IPS-15b (cell line): ENCODE measurements at regions not wholly inside any gene's neighbourhood (a gene's known extent, or its start where the extent isn't known, plus 50 kb on each side); places are given as distances from the start of the nearest gene placed in this dataset.

ENCODE experiments used
- H3K27me3 ChIP-seq: one replicate; pipeline ENCODE4 v1.6.1; 2013; ENCODE audit warnings: low read length; ENCODE audit not compliant: control insufficient read depth, insufficient read depth
- H3K36me3 ChIP-seq: one replicate; pipeline ENCODE4 v1.6.1; 2013; ENCODE audit warnings: low read length; ENCODE audit not compliant: control insufficient read depth, insufficient read depth
- H3K4me1 ChIP-seq: one replicate; pipeline ENCODE4 v1.6.1; 2013; ENCODE audit warnings: mild to moderate bottlenecking, low read length; ENCODE audit not compliant: control insufficient read depth, insufficient read depth
- H3K4me3 ChIP-seq: one replicate; pipeline ENCODE4 v1.5.1; 2013; ENCODE audit warnings: low read depth, low read length
- H3K9ac ChIP-seq: one replicate; pipeline ENCODE4 v1.6.1; 2013; ENCODE audit warnings: low read depth, mild to moderate bottlenecking, low read length
- H3K9me3 ChIP-seq: one replicate; pipeline ENCODE4 v1.6.1; 2013; ENCODE audit warnings: mild to moderate bottlenecking, low read length; ENCODE audit not compliant: control insufficient read depth, insufficient read depth

DNA sequence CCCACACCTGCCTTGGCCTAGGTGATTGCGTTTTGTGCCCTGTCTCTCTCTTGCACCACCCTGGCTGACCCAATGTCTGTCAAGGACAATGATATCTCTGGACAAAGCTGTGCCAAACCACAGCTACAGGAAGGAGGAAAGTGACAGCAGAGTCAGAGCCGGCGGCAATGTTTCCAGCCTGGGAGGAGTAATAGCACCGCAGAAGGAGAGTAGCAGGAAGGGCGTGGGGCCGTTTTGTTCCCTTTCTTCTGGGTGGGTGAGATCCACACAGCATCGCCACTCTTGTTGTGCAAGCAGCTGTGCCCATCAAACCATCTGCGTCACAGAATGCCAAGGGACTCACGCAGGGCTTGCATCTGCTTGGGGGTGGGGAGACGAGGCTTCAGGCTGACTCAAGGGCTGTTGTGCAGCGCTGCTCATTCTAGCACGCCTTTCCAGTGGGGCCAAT, 341.6 kb upstream of the AUTS2 start:
- Histone ChIP-seq H3K4me3 (no peak overlapping the region), H3K4me1 (no peaks in the 10 kb centered on the region), H3K9ac (no peak overlapping the region), H3K27me3 (peaks cover under 1% of the 10 kb centered on the region), H3K36me3 (no peaks in the 10 kb centered on the region), H3K9me3 (no peaks in the 10 kb centered on the region)

DNA sequence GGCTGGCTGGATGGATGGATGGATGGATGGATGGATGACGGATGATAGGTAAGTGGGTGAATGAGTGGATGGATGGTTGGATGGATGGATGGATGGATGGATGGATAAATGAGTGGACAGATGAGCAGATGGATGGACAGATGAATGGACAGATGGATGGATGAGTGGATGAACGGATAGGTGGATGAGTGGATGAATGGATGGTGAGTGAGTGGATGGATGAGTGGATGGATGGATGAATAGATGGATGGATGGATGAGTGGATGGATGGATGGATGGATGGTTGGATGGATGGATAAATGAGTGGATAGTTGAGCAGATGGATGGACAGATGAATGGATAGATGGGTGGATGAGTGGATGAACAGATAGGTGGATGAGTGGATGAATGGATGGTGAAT, 340.7 kb upstream of the AUTS2 start:
- H3K9ac ChIP-seq = no peak overlapping the region
- H3K4me3 ChIP-seq = no peak overlapping the region
- H3K4me1 ChIP-seq = no peaks in the 10 kb centered on the region
- H3K27me3 ChIP-seq = no peaks in the 10 kb centered on the region
- H3K36me3 ChIP-seq = no peaks in the 10 kb centered on the region
- H3K9me3 ChIP-seq = no peaks in the 10 kb centered on the region

DNA sequence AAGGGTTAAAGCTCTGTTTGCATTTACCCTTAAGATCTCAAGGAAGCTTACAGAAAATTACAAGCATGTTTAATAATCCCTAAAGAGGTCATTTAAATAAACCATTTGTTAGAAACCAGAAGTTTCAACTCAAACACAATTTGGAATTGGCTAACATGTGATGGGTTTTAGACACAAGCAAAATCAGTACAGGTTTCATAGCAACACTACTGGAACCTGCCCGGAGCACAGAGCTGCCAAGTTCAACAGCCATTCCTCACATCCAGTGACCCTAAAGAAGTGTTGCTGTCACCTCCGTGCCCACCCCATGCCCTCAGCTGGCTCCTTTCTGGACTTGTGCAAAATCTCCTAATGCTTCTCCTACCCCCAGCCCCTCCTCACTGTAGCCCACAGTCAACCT, 338.8 kb upstream of the AUTS2 start:
- Histone ChIP-seq H3K9me3 (no peaks in the 10 kb centered on the region), H3K4me1 (no peaks in the 10 kb centered on the region), H3K9ac (no peak overlapping the region), H3K36me3 (no peaks in the 10 kb centered on the region), H3K4me3 (no peak overlapping the region), H3K27me3 (no peaks in the 10 kb centered on the region)

DNA sequence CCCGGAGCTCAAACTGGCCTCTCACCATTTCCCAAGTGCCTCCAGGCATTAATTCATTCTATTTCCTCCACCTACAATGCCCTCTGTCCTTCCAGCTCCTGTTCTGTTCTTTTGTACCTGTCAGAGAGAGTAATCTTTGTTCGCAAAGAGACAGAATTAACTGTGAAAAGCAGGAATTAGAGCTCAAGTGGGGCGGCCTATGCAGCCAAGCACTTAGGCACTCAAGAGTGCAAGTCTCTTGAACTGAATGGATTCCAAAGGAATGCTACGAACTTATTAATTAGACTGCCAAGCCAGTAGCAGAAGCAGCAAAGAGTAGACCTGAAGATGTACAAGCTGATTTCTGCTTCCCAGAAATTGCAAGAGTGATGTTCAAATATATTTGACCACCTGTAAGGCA, 338.3 kb upstream of the AUTS2 start:
- no peak overlapping the region for H3K9ac ChIP-seq
- H3K36me3 ChIP-seq = no peaks in the 10 kb centered on the region
- H3K27me3 ChIP-seq = no peaks in the 10 kb centered on the region
- no peaks in the 10 kb centered on the region for H3K9me3 ChIP-seq
- H3K4me1 ChIP-seq = no peaks in the 10 kb centered on the region
- H3K4me3 ChIP-seq = no peak overlapping the region

DNA sequence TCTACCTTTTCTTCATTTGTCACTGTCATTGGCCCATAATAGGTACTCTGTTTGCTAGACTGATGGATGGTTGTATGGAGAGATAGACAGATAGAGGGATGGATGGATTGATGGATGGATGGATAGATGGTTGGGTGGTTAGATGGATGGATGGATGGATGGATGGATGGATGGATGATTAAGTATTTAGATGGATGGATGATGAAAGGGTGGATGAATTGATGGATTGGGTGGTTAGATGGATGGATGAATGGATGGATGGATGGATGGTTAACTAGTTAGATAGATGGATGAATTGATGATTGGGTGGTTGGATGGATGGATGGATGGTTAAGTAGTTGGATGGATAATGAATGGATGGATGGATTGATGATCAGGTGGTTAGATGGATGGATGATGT, 334.7 kb upstream of the AUTS2 start:
- Histone ChIP-seq H3K27me3 (no peaks in the 10 kb centered on the region), H3K9ac (no peak overlapping the region), H3K4me3 (no peak overlapping the region), H3K9me3 (no peaks in the 10 kb centered on the region), H3K36me3 (no peaks in the 10 kb centered on the region), H3K4me1 (no peaks in the 10 kb centered on the region)

DNA sequence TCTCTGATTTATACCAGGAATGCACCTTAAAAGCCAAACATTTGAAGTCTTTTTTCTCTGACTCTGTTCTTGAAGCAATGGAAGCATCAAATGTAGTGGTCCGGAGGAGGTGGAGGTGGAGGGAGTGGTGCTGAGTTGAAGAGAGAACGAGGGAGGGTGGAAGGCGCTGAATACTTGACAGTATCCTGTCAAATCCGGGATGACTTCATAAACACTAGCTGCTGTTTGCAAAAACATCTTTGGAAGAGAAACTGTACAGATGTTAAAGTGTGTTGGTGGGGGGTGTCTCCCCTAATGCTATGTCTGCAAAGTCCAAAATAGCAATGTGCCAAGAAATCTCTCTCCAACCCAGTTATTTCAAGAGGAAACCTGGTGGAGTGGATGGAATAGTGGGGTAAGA, 328.5 kb upstream of the AUTS2 start:
- Histone ChIP-seq H3K4me1 (no peaks in the 10 kb centered on the region), H3K9me3 (no peaks in the 10 kb centered on the region), H3K9ac (no peak overlapping the region), H3K27me3 (no peaks in the 10 kb centered on the region), H3K4me3 (no peak overlapping the region), H3K36me3 (no peaks in the 10 kb centered on the region)

DNA sequence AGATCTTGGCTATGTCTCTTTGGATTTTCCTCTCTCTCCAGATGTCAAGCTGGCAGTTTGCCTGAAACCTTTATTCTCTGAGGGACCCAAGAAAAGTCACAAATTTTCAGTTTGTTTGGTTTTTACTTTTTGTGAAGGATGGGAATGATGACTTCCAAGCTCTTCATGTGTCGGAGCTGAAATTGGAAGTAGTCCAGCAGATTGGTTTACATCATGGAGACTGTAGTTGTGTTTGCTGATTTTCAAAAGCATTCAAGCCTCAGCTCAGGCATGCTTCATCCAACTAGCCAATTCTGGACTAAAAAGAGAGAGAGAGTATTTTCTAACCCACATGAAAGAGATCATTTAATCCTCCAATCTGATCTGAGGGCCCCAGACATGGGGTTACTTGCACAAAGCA, 326.2 kb upstream of the AUTS2 start:
- no peaks in the 10 kb centered on the region for H3K9me3 ChIP-seq
- no peaks in the 10 kb centered on the region for H3K36me3 ChIP-seq
- no peaks in the 10 kb centered on the region for H3K27me3 ChIP-seq
- H3K4me3 ChIP-seq = no peak overlapping the region
- no peak overlapping the region for H3K9ac ChIP-seq
- H3K4me1 ChIP-seq = no peaks in the 10 kb centered on the region

DNA sequence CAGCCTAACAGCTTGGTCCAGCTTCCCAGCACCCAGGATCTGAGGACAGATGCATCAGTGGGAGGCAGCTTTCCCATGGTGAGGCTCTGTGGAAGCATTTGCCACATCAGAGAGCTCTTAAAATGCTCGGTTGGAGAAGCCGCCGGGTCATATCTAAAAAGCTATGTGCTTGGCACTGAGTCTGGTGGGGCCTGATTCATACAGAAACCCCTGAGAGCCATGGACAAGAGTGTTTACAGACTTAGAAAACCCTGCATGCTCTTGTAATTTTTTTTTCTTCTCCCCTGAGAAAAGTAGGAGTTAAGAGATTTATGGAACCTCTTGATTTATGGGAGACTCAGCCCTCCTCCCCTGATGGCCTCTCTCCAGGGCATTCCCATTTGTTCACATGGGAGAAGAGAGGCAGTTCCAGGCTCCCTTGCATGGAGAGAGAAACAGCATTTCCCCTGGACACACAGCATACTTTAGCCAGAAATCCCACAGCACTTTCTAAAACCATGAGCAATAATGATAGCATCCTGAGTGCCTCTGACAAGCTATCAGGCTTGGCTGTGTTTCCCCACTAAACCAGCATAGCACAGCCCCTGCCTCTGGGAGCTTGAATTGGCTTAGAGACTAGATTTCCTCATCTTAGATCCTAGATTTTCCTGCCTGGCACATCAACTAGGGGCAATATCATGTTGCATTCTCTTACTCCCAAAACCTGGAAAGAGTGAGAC, 322.1 kb upstream of the AUTS2 start:
- H3K4me1 ChIP-seq = no peaks in the 10 kb centered on the region
- H3K9ac ChIP-seq = no peak overlapping the region
- H3K9me3 ChIP-seq = peaks cover 2% of the 10 kb centered on the region
- no peak overlapping the region for H3K4me3 ChIP-seq
- H3K27me3 ChIP-seq = no peaks in the 10 kb centered on the region
- H3K36me3 ChIP-seq = no peaks in the 10 kb centered on the region

DNA sequence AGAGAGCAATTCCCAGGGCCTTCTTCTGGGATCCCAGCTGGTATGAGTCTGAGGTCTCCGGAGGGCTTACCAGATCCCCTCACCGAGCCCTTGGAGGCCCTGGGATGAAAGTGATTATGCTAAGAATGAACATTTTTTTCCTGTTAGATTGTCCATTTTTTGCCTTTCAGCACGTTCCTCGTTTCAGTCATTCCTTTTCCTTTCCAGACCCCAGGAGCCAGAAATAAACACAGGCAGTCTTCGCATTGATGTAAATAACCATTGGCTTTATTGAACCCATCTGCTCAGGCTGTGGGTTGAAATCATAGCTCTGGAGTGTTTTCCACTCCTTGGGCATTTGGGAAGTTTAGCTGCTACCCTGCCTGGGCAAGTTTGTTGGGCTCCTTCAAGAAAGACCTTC, 320.9 kb upstream of the AUTS2 start:
- H3K27me3 ChIP-seq = no peaks in the 10 kb centered on the region
- H3K36me3 ChIP-seq = no peaks in the 10 kb centered on the region
- H3K9me3 ChIP-seq = peaks cover 4% of the 10 kb centered on the region
- H3K9ac ChIP-seq = no peak overlapping the region
- H3K4me3 ChIP-seq = no peak overlapping the region
- H3K4me1 ChIP-seq = no peaks in the 10 kb centered on the region

DNA sequence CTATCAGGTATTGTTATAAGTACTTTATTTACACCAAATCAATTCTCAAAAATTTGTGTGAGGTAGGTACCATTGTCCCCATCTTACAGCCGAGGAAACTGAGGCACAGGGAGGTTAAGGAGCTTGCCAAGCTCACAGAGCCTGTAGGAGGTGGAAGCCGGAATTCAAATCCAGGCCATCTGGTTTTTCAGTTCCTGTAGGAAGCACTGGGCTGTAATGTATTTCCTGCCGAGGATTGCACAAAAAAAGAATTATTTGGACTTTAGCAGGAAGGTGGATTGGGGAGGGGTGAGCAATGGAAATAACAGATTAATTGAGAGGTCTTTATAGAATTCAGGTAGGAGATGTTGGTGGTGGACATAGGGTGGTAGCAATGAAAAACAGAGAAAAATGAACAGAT, 315.3 kb upstream of the AUTS2 start:
- no peak overlapping the region for H3K4me3 ChIP-seq
- peaks cover 4% of the 10 kb centered on the region for H3K9me3 ChIP-seq

DNA sequence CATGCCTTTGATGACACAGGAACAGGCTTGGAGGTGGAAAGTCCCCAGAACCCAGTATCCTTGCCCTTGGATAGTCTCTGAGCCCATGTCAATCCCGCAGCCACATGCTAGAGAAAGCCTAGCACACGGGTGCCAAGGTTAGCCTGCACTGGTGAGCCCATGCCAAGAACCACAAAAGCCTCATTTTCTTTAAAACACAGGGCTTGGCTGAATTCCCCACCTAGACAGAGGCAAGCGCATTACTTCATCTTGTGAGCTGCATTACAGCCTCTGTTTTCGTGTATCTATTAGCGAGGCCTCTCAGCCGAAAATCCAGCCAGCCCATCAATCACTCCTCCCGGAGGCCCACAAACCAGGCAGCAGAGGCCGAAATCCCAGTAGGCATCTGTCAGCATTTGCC, 314.9 kb upstream of the AUTS2 start:
- no peaks in the 10 kb centered on the region for H3K36me3 ChIP-seq
- H3K9me3 ChIP-seq = peaks cover 4% of the 10 kb centered on the region
- no peaks in the 10 kb centered on the region for H3K27me3 ChIP-seq
- H3K9ac ChIP-seq = no peak overlapping the region
- no peak overlapping the region for H3K4me3 ChIP-seq
- H3K4me1 ChIP-seq = no peaks in the 10 kb centered on the region

More for the DNA sequence above, 315.3 kb upstream of the AUTS2 start:
- no peaks in the 10 kb centered on the region for H3K27me3 ChIP-seq
- H3K4me1 ChIP-seq = no peaks in the 10 kb centered on the region
- H3K36me3 ChIP-seq = no peaks in the 10 kb centered on the region
- no peak overlapping the region for H3K9ac ChIP-seq

DNA sequence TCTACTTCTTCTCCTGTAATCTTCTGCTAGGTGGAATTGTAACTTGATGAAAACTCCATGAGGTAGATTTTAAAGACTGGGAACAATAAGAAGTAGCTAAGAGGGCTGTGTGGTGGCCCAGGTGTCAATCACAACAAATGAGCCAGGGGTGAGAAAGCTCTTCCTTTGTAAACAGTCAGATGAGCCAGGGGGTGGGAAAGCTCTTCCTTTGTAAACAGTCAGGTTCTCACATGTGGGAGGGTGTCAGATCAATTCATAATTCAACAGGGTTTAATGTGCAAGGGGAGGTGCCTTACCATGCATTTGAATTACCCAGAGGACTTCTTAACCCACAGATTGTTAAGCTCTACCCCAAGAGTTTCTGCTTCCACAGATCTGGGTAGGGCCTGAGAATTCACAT, 312.4 kb upstream of the AUTS2 start:
- Histone ChIP-seq H3K9ac (no peak overlapping the region), H3K4me1 (no peaks in the 10 kb centered on the region), H3K27me3 (no peaks in the 10 kb centered on the region), H3K4me3 (no peak overlapping the region), H3K36me3 (no peaks in the 10 kb centered on the region), H3K9me3 (peaks cover 4% of the 10 kb centered on the region)
